ENCODE measurements at regions not wholly inside any gene's neighbourhood (a gene's known extent, or its start where the extent isn't known, plus 50 kb on each side); places are given as distances from the start of the nearest gene placed in this dataset.

DNA sequence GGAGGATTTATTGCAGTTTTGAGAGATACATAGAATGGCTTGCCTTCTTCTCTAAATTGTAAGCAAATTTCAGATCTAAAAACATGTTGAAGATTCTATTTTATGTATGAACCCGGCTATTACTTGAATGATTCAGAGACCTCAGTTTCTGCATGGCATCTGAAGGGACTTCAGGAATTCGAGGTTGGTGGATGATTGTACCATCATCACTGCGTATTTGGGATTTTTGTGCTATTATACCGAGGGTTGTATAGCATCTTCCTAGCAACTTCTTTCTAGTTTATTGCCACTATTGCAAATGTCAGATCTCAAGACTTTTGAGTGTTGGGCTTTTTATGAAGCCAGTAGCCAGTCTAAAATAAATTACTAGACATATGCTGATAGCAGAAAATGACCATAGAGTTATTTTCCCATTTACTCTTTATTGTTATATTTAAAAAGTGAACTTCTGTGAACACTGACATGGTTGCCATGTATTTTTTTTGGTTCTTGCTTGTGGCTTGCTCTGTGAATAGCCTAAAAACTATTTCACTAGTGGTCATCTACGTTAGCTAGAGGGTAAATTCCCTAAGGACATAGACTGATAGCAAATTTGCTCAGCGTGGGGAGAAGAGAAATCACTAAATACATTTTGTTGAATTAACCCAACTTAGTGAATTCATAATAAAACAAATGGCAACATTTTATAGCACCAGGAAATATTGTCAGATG, 70.6 kb upstream of the KLF12 start:
- TF ChIP-seq EZH2 (IDR thresholded peaks at IDR 0.05; ENCODE audit: borderline replicate concordance, low read depth, low read length, poor library complexity, severe bottlenecking) = no peak
- TF ChIP-seq, protein P1, sequence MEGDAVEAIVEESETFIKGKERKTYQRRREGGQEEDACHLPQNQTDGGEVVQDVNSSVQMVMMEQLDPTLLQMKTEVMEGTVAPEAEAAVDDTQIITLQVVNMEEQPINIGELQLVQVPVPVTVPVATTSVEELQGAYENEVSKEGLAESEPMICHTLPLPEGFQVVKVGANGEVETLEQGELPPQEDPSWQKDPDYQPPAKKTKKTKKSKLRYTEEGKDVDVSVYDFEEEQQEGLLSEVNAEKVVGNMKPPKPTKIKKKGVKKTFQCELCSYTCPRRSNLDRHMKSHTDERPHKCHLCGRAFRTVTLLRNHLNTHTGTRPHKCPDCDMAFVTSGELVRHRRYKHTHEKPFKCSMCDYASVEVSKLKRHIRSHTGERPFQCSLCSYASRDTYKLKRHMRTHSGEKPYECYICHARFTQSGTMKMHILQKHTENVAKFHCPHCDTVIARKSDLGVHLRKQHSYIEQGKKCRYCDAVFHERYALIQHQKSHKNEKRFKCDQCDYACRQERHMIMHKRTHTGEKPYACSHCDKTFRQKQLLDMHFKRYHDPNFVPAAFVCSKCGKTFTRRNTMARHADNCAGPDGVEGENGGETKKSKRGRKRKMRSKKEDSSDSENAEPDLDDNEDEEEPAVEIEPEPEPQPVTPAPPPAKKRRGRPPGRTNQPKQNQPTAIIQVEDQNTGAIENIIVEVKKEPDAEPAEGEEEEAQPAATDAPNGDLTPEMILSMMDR (conservative IDR thresholded peaks at IDR 0.05; ENCODE audit: low read depth, low read length) = no peak
